KOPT-K1 (cell line): ENCODE measurements at regions not wholly inside any gene's neighbourhood (a gene's known extent, or its start where the extent isn't known, plus 50 kb on each side); places are given as distances from the start of the nearest gene placed in this dataset.

Source experiments
- H3K27ac ChIP-seq: fragments of 200-600 bp; sonication (generic); 2 replicates; pipeline ENCODE4 v1.5.1; 2016; ENCODE audit warnings: antibody characterized with exemption, mild to moderate bottlenecking, low read depth, low read length; ENCODE audit not compliant: poor library complexity, severe bottlenecking
- H3K36me3 ChIP-seq: fragments of 200-600 bp; sonication (generic); 2 replicates; pipeline ENCODE4 v1.5.1; 2017; ENCODE audit warnings: antibody characterized with exemption, mild to moderate bottlenecking, low read length, moderate library complexity; ENCODE audit not compliant: insufficient read depth
- H3K9me3 ChIP-seq: fragments of 200-600 bp; sonication (generic); 2 replicates; pipeline ENCODE4 v1.5.1; 2017; ENCODE audit warnings: antibody characterized with exemption, low read length, mild to moderate bottlenecking; ENCODE audit not compliant: insufficient read depth, poor library complexity, severe bottlenecking

DNA sequence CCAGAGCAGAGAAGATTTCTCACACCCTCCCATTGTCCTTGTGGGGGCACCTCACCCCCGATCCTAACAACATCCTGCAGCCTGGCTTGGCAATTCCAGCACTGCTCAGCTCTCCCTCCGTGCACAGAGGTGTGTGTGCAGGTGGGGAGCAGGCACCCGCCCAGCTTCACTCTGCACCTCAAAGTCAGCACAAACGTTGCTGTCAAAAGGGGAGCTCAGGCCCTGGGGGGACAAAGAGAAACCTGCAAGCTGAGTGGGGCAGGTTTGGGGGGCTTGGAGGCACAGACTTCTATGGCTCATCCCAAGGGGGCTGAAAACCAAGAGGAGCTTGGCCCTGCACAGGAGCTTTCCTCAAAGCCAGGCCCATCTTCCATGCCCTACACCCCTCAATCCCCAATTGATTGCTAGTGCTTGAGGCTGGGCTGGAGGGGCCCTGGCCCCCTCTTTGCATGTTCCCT is 231.9 kb upstream of the TNRC6C start:
- Histone ChIP-seq H3K36me3 (no peaks in the 10 kb centered on the region), H3K27ac (no peak overlapping the region), H3K9me3 (peaks cover 3% of the 10 kb centered on the region)

DNA sequence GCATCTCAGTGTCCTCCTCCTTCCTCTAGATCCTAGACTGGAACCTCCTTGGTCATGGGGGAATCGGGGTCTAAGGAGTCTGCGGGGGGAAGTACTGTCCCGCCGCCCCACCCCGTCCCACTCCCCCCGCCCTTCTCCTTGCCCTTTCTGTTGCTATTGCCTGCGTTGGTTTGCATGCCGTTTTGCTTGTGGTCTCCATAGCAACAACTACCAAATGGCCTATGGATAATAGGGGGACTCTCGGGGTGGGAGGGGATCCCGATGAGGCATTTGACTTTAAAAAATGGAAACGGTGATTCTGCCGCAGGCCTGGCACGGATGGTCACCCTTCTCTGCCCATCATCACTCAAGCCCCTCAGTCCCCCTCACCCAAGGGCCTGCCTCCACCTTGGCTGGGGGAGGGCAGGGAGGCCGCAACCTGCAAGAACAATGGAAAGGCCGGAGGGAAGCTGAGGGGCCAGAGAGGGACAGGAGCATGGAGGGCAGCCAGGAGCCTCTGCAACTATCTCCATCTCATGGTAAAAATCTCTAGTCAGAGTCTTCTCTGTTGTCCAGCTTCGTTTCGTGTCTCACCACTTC is 231.4 kb upstream of the TNRC6C start:
- peaks cover 9% of the 10 kb centered on the region for H3K9me3 ChIP-seq
- H3K36me3 ChIP-seq, result no peaks in the 10 kb centered on the region
- H3K27ac ChIP-seq, result no peak overlapping the region

DNA sequence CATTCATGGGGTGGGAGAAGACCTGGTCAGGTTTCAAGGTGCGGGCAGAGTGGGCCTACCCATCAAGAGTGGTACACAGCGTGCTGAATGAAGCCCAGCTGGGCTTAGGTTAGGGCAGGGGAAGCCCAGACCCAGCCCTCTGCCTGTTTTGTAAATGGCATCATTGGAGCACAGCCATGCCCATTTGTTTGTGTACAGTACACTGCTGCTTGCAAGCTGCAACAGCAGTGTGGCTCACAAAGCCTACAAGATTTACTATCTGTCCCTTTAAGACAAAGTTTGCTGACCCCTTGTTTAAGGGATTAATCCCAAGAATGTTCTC is 230.1 kb upstream of the TNRC6C start:
- Histone ChIP-seq H3K36me3 (no peaks in the 10 kb centered on the region), H3K27ac (no peak overlapping the region), H3K9me3 (peaks cover 22% of the 10 kb centered on the region)

DNA sequence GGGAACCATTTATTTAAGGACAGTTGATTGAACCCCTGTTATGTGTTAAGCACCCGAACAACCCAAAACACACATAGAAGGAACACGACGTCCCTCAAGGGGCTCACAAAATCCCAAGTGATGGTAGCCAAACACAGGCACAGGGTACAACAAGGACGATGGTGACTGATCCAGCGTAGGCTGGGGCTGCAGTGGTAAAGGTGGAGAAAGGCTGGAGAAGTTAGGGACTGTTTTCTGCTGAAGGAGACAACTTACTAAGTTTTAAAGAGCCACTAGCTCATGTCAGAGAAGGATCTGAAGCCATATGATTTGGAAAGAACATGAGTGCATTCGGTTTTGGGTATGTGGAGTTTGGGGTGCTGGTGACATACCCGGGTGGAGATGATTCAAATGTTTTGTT is 229.6 kb upstream of the TNRC6C start:
- peaks cover 26% of the 10 kb centered on the region for H3K9me3 ChIP-seq
- no peak overlapping the region for H3K27ac ChIP-seq
- no peaks in the 10 kb centered on the region for H3K36me3 ChIP-seq

DNA sequence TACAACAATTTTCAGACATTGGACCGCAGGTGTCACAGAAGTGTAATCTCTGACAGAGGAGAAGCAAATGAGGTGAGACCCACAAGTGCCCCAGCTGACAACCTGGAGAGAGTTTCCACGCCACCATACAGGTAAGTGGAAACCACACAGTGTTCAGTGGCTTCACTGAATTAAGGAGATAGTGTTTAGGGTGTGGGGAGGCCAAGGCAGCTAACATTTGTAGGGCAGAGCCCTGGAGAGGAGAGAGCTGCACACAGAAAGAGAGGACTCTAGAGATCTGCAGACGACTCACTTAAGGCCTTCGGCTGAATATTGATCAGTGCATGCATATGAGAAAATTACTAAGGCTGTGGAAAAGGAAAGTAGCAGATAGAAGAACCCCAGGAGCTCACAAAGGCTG is 228.9 kb upstream of the TNRC6C start:
- Histone ChIP-seq H3K9me3 (peaks cover 26% of the 10 kb centered on the region), H3K27ac (no peak overlapping the region)

DNA sequence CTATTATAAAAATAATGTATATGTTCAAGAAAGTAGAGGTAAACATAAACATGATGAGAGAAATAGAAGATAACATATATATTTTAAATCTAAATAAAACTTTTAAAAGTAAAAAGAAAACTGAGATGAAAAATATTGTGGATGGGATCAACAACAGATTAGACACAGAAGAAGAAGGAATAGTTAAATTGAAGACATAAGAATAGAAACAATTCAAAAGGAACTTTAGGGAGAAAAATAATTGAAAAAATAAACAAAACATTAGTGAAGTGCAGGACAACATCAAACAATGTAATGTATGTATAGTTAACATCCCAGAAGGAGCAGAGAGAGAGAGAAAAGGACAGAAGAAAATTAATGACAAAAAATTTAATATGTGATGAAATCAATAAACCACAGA is 228.1 kb upstream of the TNRC6C start:
- H3K27ac ChIP-seq, result no peak overlapping the region
- H3K9me3 ChIP-seq, result peaks cover 26% of the 10 kb centered on the region
- no peaks in the 10 kb centered on the region for H3K36me3 ChIP-seq

More for the DNA sequence above, 228.9 kb upstream of the TNRC6C start:
- H3K36me3 ChIP-seq, result no peaks in the 10 kb centered on the region

DNA sequence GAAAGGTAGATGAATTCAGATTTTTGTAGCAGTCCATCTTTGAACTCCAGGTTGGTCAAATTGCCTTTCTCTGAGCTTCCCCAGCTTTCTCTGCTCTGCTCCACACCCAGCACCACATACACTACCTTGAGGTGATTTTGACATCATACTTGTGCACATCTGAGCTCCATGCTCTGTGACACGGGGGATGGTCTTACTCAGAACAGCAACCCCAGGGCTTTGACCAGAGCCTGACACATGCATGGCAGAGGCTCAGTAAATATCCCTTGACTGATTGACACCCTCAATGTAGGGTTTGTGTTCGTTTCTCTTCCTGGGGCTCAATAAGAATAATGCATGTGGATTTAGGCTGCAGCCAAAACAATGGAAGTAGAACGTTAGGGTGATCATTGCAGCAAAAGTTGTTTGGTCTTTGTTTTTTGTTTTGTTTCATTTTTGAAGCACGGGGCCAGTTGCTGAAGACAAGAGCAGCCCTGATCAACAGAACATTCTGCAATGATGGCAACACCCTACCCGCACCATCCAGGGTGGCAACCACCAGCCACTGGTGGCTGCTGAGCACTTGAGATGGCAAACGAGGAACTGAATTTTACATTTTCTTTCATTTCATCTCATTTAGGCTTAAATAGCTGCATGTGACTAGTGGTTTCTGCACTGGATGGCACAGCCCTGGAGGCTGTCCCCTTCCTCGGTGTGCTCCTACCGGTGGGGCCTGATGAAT is 224.8 kb upstream of the TNRC6C start:
- Histone ChIP-seq H3K9me3 (peaks cover 26% of the 10 kb centered on the region), H3K36me3 (no peaks in the 10 kb centered on the region), H3K27ac (no peak overlapping the region)

DNA sequence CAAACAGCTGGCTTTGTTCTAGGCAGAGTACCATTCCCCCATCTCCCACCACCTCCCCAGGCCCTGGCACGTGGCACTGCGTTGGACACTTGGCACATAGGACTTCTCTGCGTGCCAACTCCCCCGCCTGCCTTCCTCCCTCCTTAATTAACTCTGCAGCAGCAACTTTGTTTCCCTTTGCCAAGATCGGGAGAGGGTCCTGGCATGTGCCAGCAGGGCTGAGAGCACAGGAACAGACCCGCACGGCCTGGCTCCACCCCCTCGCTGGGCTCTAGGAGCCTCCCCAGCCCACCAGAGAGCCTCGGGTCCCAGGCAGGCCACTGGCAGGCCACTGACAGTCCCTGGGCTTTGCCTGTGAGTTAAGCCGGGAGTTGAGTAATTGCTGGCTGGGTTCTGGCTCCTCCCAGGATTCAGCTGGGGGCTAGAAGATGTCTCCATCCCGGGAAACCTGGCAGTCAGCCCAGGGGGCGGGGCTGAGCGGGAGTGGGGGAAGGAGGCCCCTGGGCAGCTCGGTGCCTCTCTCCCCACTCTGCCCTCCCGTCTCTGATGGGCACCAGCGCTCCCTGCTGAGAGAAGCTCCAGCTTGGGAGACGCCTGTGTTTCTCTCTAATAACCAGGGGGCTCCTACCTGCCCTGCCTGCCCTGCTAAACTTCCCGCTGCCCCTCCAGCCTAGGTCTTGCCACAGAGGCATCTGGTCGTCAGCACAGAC is 224.0 kb upstream of the TNRC6C start:
- Histone ChIP-seq H3K27ac (no peak overlapping the region), H3K9me3 (peaks cover 26% of the 10 kb centered on the region), H3K36me3 (no peaks in the 10 kb centered on the region)

DNA sequence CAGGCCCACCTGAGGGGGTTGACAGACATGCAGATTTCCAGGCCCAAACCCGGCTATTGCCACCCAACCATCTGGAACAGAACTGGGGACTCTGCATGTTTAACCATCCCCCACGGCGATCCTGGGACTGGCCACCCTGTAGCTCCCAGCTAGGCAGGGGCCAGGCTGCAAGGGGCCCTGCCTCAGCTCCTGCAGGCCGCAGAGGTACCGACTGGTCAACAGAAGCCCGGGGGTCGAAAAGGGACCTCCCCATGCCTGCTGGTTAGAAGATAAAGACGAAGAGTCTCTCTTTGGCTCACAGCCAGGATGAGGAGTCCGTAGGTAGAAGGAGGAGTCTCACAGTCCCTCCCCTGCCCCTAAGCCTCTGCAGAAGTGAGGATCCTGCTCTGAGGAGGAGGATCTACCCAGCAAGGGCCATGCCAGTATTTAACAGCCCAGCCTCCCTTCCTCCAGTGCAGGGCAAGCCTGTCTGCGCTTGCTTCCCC is 223.4 kb upstream of the TNRC6C start:
- Histone ChIP-seq H3K27ac (no peak overlapping the region), H3K9me3 (peaks cover 26% of the 10 kb centered on the region), H3K36me3 (no peaks in the 10 kb centered on the region)

DNA sequence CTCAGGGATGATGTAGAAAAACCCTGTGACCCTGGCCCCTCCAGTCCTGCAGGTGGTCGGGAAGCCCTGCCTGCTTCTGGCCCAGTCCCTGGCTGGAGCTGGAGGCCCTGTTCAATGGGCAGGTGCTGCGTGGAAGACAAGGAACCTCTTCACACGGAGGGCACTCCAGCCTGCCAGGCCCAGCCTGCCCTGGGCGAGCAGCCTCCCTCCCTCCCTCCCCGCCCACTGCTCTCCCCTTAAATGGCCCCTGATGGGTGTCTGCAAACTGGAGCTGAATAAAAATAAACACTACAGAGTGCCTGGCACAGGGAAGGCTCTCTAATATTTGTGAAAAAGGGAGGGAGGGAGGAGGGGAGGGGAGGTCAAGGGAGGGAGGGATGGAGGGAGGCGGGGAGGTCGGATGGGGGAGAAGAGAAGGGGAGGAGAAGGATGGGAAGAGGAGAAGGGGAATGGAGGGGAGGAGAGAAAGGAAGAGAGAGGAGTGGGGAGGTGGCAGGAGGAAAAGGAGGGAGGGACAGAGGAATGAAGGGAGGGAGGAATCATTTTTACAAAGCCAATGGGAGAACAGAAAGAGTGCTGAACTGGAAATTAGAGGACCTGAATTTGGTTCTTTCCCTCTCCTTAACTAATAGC is 222.8 kb upstream of the TNRC6C start:
- peaks cover 26% of the 10 kb centered on the region for H3K9me3 ChIP-seq
- H3K36me3 ChIP-seq, result no peaks in the 10 kb centered on the region
- no peak overlapping the region for H3K27ac ChIP-seq

DNA sequence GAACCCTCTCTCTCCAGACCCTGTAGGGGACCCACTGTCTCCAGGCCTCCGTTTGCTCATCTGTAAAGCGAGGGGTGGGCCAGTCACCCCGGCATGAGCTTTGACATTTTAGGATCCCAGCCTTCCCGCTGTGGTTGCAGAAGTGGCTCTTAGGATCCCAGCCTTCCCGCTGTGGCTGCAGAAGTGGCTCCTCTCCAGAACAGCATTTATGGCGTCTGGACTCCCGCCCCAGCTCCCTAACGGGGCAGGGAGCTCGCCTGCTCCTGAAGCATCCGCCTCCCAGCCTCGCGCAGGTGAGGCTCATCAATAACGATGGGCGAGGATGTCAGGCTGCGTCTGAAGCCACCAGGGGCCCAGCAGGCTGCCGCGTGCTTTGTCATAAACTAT is 222.3 kb upstream of the TNRC6C start:
- H3K9me3 ChIP-seq, result peaks cover 26% of the 10 kb centered on the region
- no peaks in the 10 kb centered on the region for H3K36me3 ChIP-seq
- no peak overlapping the region for H3K27ac ChIP-seq

DNA sequence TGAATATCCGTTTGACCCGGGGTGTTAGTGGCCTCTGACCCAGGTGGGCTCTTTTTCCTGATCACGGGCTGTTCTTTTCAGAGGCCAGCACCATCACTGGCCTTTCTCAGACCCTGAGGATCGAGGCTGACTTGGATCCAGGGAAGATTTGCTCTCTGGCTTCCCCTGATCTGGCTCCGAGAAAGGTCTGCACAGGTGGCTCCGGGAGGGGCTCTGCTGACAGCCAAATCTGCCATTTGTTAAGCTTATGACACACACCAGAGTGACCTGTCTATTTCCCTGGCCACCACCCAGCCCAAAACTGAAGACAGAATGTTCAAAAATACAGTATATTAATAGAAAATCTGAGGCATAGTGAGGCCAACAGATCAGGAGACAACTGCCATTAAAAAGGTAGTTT is 221.8 kb upstream of the TNRC6C start:
- Histone ChIP-seq H3K9me3 (peaks cover 21% of the 10 kb centered on the region), H3K36me3 (no peaks in the 10 kb centered on the region), H3K27ac (no peak overlapping the region)

DNA sequence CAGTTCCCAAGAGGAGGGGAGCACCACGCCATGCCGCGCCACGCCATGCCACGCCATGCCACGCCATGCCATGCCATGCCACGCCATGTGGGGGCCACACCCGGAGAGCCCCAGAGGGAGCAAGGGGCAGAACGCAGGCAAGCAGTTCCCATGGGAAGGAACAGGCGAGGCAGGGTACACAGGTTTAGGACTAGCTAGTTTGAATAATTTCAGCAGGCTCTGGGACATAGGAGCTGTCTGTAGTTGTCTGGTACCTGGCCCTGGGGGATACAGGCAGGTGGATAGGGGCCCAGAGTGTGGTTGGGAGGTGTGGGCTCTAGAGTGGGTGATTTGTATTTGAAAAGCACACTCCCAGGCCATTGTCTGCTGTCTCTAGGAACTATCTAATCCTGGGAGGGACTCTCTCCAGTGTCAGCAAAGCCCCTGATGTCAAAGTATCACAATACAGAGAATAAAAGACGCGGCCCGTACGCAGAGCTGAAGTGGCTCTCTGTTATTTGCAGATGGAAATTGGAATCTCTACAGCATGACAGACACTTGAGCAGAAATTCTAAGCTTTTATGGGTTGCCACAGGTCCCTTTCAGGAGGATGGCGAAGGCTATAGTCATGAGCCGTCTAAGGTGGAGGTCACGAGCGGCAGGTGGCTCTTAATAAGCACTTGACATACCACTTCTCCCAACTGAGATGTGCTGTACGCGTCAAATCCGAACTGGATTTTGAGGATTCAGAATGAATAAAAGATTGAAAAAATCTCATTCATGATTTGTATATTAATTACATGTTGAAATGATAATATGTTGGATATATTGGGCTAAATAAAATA is 220.8 kb upstream of the TNRC6C start:
- peaks cover 12% of the 10 kb centered on the region for H3K9me3 ChIP-seq
- H3K36me3 ChIP-seq, result no peaks in the 10 kb centered on the region
- no peak overlapping the region for H3K27ac ChIP-seq

DNA sequence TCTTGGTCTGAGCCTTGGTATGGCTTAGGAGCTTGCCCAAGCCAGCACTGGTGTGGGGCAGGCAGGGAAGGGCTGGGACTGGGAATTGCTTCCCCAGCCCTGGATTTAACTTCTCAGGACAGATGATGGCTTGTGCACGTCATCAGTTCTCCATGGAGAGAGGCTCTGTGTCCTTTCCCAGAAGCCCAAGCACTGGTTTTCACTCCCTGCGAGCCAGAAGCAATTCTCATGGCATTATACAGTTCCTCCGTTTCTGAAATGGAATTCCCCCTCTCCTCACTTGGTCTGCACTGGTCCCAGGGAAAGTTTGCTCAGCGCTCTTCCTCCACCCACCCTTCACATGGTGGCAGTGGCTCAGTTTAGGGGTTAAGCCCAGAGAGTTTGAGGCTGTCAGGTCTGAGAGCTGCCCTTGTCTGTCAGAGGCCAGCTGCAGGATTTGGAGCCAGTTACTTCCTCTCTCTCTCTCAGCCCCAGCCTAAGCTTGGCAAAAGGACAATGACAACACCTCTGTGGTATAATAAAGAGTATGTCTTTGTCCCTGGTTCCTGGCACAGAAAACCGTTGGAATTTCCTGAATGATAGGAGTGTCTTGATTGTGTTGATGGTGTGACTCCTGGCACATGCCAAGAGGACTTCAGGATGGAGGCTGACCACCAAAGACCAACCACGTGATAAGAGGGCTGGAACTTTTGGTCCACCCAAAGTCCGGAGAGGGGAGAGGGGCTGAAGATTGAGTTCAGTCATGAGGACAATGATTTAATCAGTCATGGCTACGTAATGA is 219.6 kb upstream of the TNRC6C start:
- Histone ChIP-seq H3K36me3 (no peaks in the 10 kb centered on the region), H3K9me3 (no peaks in the 10 kb centered on the region), H3K27ac (no peak overlapping the region)
